Panc1 (cell line): ENCODE measurements at regions not wholly inside any gene's neighbourhood (a gene's known extent, or its start where the extent isn't known, plus 50 kb on each side); places are given as distances from the start of the nearest gene placed in this dataset.

ENCODE experiments used
- CTCF ChIP-seq: fragments of 450-650 bp; IDR thresholded peaks from 2 replicates; pipeline ENCODE4 v1.5.1; 2017; ENCODE audit warnings: mild to moderate bottlenecking
- POLR2AphosphoS5 ChIP-seq: IDR thresholded peaks from 2 replicates; pipeline ENCODE4 v1.6.1; 2012; ENCODE audit warnings: mild to moderate bottlenecking, low read depth, low read length, moderate library complexity
- REST ChIP-seq, 2 experiments: IDR thresholded peaks; 2 replicates each; pipeline ENCODE4 v1.6.1; 2011 to 2012; ENCODE audit warnings: low read depth in 2 of 2, control low read depth in 1 of 2, low read length in 1 of 2, mild to moderate bottlenecking in 1 of 2, moderate library complexity in 1 of 2; ENCODE audit not compliant: insufficient read depth in 1 of 2
- SIN3A ChIP-seq: IDR thresholded peaks from 2 replicates; pipeline ENCODE4 v1.6.1; 2012; ENCODE audit warnings: low read depth, mild to moderate bottlenecking, low read length, moderate library complexity, borderline replicate concordance; ENCODE audit not compliant: insufficient read depth
- TCF7L2 ChIP-seq: IDR thresholded peaks from 2 replicates; pipeline ENCODE4 v1.6.1; 2011; ENCODE audit warnings: mild to moderate bottlenecking, low read depth, low read length, inconsistent platforms

GRCh38 chr1:55716610-55717009, 501.4 kb upstream of the USP24 start:
- TF ChIP-seq CTCF (no peak), SIN3A (no peak), POLR2AphosphoS5 (no peak), TCF7L2 (no peak), REST (IDR thresholded peaks at IDR 0.05; ENCODE audit: insufficient read depth in 1 of 2, low read depth in 2 of 2, low read length in 1 of 2) (no peak)
